ENCODE measurements at regions not wholly inside any gene's neighbourhood (a gene's known extent, or its start where the extent isn't known, plus 50 kb on each side); places are given as distances from the start of the nearest gene placed in this dataset.

- DNase-seq (ENCODE audit: low spot score): no peak
- no peak overlapping the region for H2AFZ ChIP-seq
- no peak overlapping the region for H3K4me2 ChIP-seq
- no peak overlapping the region for H3K4me3 ChIP-seq
- no peaks in the 10 kb centered on the region for H3K9me3 ChIP-seq (ENCODE audit: low read depth)
- no peaks in the 10 kb centered on the region for H3K9me2 ChIP-seq (replicated peaks; ENCODE audit: insufficient read depth)
- peak overlapping the region; percentile 49 for H3K27ac ChIP-seq
- 90% methylated on average over 6 of the region's 6 CpGs for WGBS (ENCODE audit: low lambda C conversion rate, missing lambda C conversion rate)
- H3K79me2 ChIP-seq: no peaks in the 10 kb centered on the region
- peaks cover 36% of the 10 kb centered on the region for H3K4me1 ChIP-seq (ENCODE audit: insufficient read depth)
- TF ChIP-seq EZH2 (IDR thresholded peaks at IDR 0.05; ENCODE audit: borderline replicate concordance) (no peak), EZH2phosphoT487 (IDR thresholded peaks at IDR 0.05; ENCODE audit: low read depth, severe bottlenecking, unreplicated experiment) (no peak), CTCF (IDR thresholded peaks at IDR 0.05; ENCODE audit: poor library complexity) (no peak)
- no peaks in the 10 kb centered on the region for H4K20me1 ChIP-seq (ENCODE audit: insufficient read depth, poor library complexity, severe bottlenecking)
- no peaks in the 10 kb centered on the region for H3K27me3 ChIP-seq
- no peaks in the 10 kb centered on the region for H3K36me3 ChIP-seq (replicated peaks; ENCODE audit: insufficient read depth, low read depth)
Observed at GRCh38 chr9:86735772-86736458, 211.4 kb downstream of the GAS1 start.

- Histone ChIP-seq H3K27me3 (no peaks in the 10 kb centered on the region), H3K4me1 (ENCODE audit: insufficient read depth) (peaks cover 36% of the 10 kb centered on the region), H3K27ac (peak overlapping the region; percentile 49), H3K4me3 (no peak overlapping the region), H3K36me3 (replicated peaks; ENCODE audit: insufficient read depth, low read depth) (no peaks in the 10 kb centered on the region), H3K4me2 (no peak overlapping the region), H4K20me1 (ENCODE audit: insufficient read depth, poor library complexity, severe bottlenecking) (no peaks in the 10 kb centered on the region), H3K9me3 (ENCODE audit: low read depth) (no peaks in the 10 kb centered on the region), H3K79me2 (no peaks in the 10 kb centered on the region), H3K9me2 (replicated peaks; ENCODE audit: insufficient read depth) (no peaks in the 10 kb centered on the region), H2AFZ (no peak overlapping the region)
- no peak for TF ChIP-seq EZH2phosphoT487 (IDR thresholded peaks at IDR 0.05; ENCODE audit: low read depth, severe bottlenecking, unreplicated experiment)
- no peak for TF ChIP-seq EZH2 (IDR thresholded peaks at IDR 0.05; ENCODE audit: borderline replicate concordance)
- no peak for TF ChIP-seq CTCF (IDR thresholded peaks at IDR 0.05; ENCODE audit: poor library complexity)
- 90% methylated on average over 1 of the region's 1 CpG for WGBS (ENCODE audit: low lambda C conversion rate, missing lambda C conversion rate)
- no peak for DNase-seq (ENCODE audit: low spot score)
Observed at GRCh38 chr9:86734771-86735170, 212.5 kb downstream of the GAS1 start.

- Histone ChIP-seq H3K27ac (no peak overlapping the region), H2AFZ (no peak overlapping the region), H3K9me3 (ENCODE audit: low read depth) (no peaks in the 10 kb centered on the region), H4K20me1 (ENCODE audit: insufficient read depth, poor library complexity, severe bottlenecking) (no peaks in the 10 kb centered on the region), H3K36me3 (replicated peaks; ENCODE audit: insufficient read depth, low read depth) (no peaks in the 10 kb centered on the region), H3K4me3 (no peak overlapping the region), H3K4me1 (ENCODE audit: insufficient read depth) (peaks cover 36% of the 10 kb centered on the region), H3K9me2 (replicated peaks; ENCODE audit: insufficient read depth) (no peaks in the 10 kb centered on the region), H3K27me3 (no peaks in the 10 kb centered on the region), H3K4me2 (no peak overlapping the region), H3K79me2 (no peaks in the 10 kb centered on the region)
- TF ChIP-seq CTCF (IDR thresholded peaks at IDR 0.05; ENCODE audit: poor library complexity) (no peak), EZH2phosphoT487 (IDR thresholded peaks at IDR 0.05; ENCODE audit: low read depth, severe bottlenecking, unreplicated experiment) (no peak), EZH2 (IDR thresholded peaks at IDR 0.05; ENCODE audit: borderline replicate concordance) (no peak)
- WGBS (ENCODE audit: low lambda C conversion rate, missing lambda C conversion rate): 70% methylated on average over 6 of the region's 6 CpGs
- DNase-seq (ENCODE audit: low spot score): no peak
Observed at GRCh38 chr9:86733929-86734328, 213.4 kb downstream of the GAS1 start.

All from hepatocyte (in vitro differentiated cells).